HG02763 (cell line): ENCODE measurements at regions not wholly inside any gene's neighbourhood (a gene's known extent, or its start where the extent isn't known, plus 50 kb on each side); places are given as distances from the start of the nearest gene placed in this dataset.
"Not testable (repeated sequence)": the region's sequence is repeated elsewhere in the genome, so short reads cannot be mapped to it uniquely, and the experiment has no call there.

Experiments used
- ATAC-seq: cut with Tn5 transposase; IDR thresholded peaks from one replicate; pipeline ENCODE4 v1.9.1; 2021; ENCODE audit warnings: mild to moderate bottlenecking, moderate library complexity; ENCODE audit not compliant: unreplicated experiment

- ATAC-seq: not testable (repeated sequence)
These were observed 118.6 kb downstream of the ATP6V0E2 start for GRCh38 chr7:149992366-149992765.

GRCh38 chr7:149995369-149996026, 121.7 kb downstream of the ATP6V0E2 start:
- not testable (repeated sequence) for ATAC-seq

- ATAC-seq: not testable (repeated sequence)
These were observed 127.2 kb downstream of the ATP6V0E2 start for GRCh38 chr7:150000780-150001599.

- no peak for ATAC-seq
These were observed 129.6 kb downstream of the ATP6V0E2 start for GRCh38 chr7:150003304-150003810.

- ATAC-seq: not testable (repeated sequence)
These were observed 130.2 kb downstream of the ATP6V0E2 start for GRCh38 chr7:150003973-150004372.

- not testable (repeated sequence) for ATAC-seq
These were observed 131.1 kb downstream of the ATP6V0E2 start for GRCh38 chr7:150004843-150005242.

GRCh38 chr7:150009620-150010303, 136.0 kb downstream of the ATP6V0E2 start:
- not testable (repeated sequence) for ATAC-seq

- not testable (repeated sequence) for ATAC-seq
These were observed 143.0 kb downstream of the ATP6V0E2 start for GRCh38 chr7:150016651-150017189.

GRCh38 chr7:150020210-150020609, 146.4 kb downstream of the ATP6V0E2 start:
- not testable (repeated sequence) for ATAC-seq

- not testable (repeated sequence) for ATAC-seq
These were observed 151.1 kb downstream of the ATP6V0E2 start for GRCh38 chr7:150024550-150025490.

- not testable (repeated sequence) for ATAC-seq
These were observed 152.0 kb downstream of the ATP6V0E2 start for GRCh38 chr7:150025802-150026201.

- ATAC-seq: not testable (repeated sequence)
These were observed 154.7 kb downstream of the ATP6V0E2 start for GRCh38 chr7:150028344-150029012.

- ATAC-seq: not testable (repeated sequence)
These were observed 155.2 kb downstream of the ATP6V0E2 start for GRCh38 chr7:150029013-150029389.

GRCh38 chr7:150031733-150032132, 158.0 kb downstream of the ATP6V0E2 start:
- not testable (repeated sequence) for ATAC-seq

GRCh38 chr7:150033711-150034110, 159.9 kb downstream of the ATP6V0E2 start:
- ATAC-seq: not testable (repeated sequence)

GRCh38 chr7:150035769-150036168, 162.0 kb downstream of the ATP6V0E2 start:
- not testable (repeated sequence) for ATAC-seq

- ATAC-seq: not testable (repeated sequence)
These were observed 165.3 kb downstream of the ATP6V0E2 start for GRCh38 chr7:150039061-150039460.

GRCh38 chr7:150042281-150042680, 168.5 kb downstream of the ATP6V0E2 start:
- not testable (repeated sequence) for ATAC-seq

GRCh38 chr7:150044771-150045170, 171.0 kb downstream of the ATP6V0E2 start:
- ATAC-seq: not testable (repeated sequence)
